ENCODE measurements at regions not wholly inside any gene's neighbourhood (a gene's known extent, or its start where the extent isn't known, plus 50 kb on each side); places are given as distances from the start of the nearest gene placed in this dataset.

DNA sequence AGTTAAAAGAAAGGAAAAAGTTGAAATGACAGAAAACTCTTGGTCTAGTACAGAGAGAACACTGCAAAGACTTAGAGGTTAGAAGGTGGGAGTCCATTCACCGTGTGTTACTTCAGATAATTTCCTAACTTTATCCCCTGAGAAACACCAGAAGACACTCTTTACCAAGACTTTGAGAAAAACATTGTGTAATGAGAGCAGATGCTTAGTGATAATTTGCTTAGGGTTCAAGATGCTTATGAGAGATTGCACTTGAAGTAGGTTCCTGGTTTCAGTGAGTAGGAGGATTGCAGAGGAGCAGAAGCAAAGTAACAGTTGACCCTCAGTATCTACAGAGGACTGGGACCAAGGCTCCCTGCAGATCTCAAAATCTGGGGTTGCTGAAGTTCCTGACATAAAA lies 594.1 kb downstream of the NR2F2 start:
- TF ChIP-seq SMAD3 (CRISPR knock-in tag; conservative IDR thresholded peaks at IDR 0.05) (no peak), ZKSCAN3 (CRISPR knock-in tag; IDR thresholded peaks at IDR 0.05) (no peak)

Data from K562 (cell line).